ENCODE measurements at regions not wholly inside any gene's neighbourhood (a gene's known extent, or its start where the extent isn't known, plus 50 kb on each side); places are given as distances from the start of the nearest gene placed in this dataset.

GRCh38 chr4:136032391-136032790 lies 1499.9 kb downstream of the PCDH18 start:
- TF ChIP-seq POLR2A (IDR thresholded peaks at IDR 0.05): no peak
- no peak for TF ChIP-seq CTCF (IDR thresholded peaks at IDR 0.05)
- Histone ChIP-seq H3K4me1 (replicated peaks in 1 of 2) (no peaks in the 10 kb centered on the region), H3K27me3 (no peaks in the 10 kb centered on the region), H3K36me3 (replicated peaks in 1 of 2) (no peaks in the 10 kb centered on the region), H3K4me3 (no peak overlapping the region), H3K9me3 (replicated peaks in 1 of 3) (no peaks in the 10 kb centered on the region), H3K27ac (no peak overlapping the region)
- 47 to 62% (median 52%) methylated on average over 1 of the region's 1 CpG for WGBS, 4 donors
- DNase-seq: no peak
- intact Hi-C loops (cut with DNase I): no loop called here

GRCh38 chr4:136025540-136025939 lies 1506.8 kb downstream of the PCDH18 start:
- TF ChIP-seq POLR2A (IDR thresholded peaks at IDR 0.05) (no peak), CTCF (IDR thresholded peaks at IDR 0.05) (no peak)
- H3K36me3 ChIP-seq (replicated peaks in 1 of 2): no peaks in the 10 kb centered on the region
- intact Hi-C loops (cut with DNase I): no loop called here
- no peak overlapping the region for H3K27ac ChIP-seq
- H3K9me3 ChIP-seq (replicated peaks in 1 of 3): no peaks in the 10 kb centered on the region
- no peak for DNase-seq
- H3K4me3 ChIP-seq: no peak overlapping the region
- no peaks in the 10 kb centered on the region for H3K27me3 ChIP-seq
- WGBS, 4 donors: 36 to 81% (median 62%) methylated on average over 2 of the region's 2 CpGs
- H3K4me1 ChIP-seq (replicated peaks in 1 of 2): no peaks in the 10 kb centered on the region

GRCh38 chr4:136017556-136017955 lies 1514.7 kb downstream of the PCDH18 start:
- H3K36me3 ChIP-seq (replicated peaks in 1 of 2): no peaks in the 10 kb centered on the region
- H3K9me3 ChIP-seq (replicated peaks in 1 of 3): no peaks in the 10 kb centered on the region
- intact Hi-C loops (cut with DNase I): no loop called here
- H3K4me1 ChIP-seq (replicated peaks in 1 of 2): no peaks in the 10 kb centered on the region
- no peak overlapping the region for H3K4me3 ChIP-seq
- H3K27me3 ChIP-seq: no peaks in the 10 kb centered on the region
- no peak for DNase-seq
- TF ChIP-seq POLR2A (IDR thresholded peaks at IDR 0.05): no peak
- no peak for TF ChIP-seq CTCF (IDR thresholded peaks at IDR 0.05)
- H3K27ac ChIP-seq: no peak overlapping the region

GRCh38 chr4:136012220-136012619 lies 1520.1 kb downstream of the PCDH18 start:
- no peaks in the 10 kb centered on the region for H3K27me3 ChIP-seq
- H3K4me1 ChIP-seq (replicated peaks in 1 of 2): no peaks in the 10 kb centered on the region
- TF ChIP-seq POLR2A (IDR thresholded peaks at IDR 0.05) (no peak), CTCF (IDR thresholded peaks at IDR 0.05) (no peak)
- WGBS, 4 donors: 23 to 34% (median 29%) methylated on average over 1 of the region's 1 CpG
- no peaks in the 10 kb centered on the region for H3K9me3 ChIP-seq (replicated peaks in 1 of 3)
- H3K27ac ChIP-seq: no peak overlapping the region
- DNase-seq: no peak
- H3K4me3 ChIP-seq: no peak overlapping the region
- H3K36me3 ChIP-seq (replicated peaks in 1 of 2): no peaks in the 10 kb centered on the region
- intact Hi-C loops (cut with DNase I): no loop called here
